Stimulated activated CD4-positive, alpha-beta T cell treated with anti-CD3 and anti-CD28 coated beads, Interleukin-2, amount 100 ng/mL, for 48 hours (primary cell): ENCODE measurements at regions not wholly inside any gene's neighbourhood (a gene's known extent, or its start where the extent isn't known, plus 50 kb on each side); places are given as distances from the start of the nearest gene placed in this dataset.
"Not testable (repeated sequence)": the region's sequence is repeated elsewhere in the genome, so short reads cannot be mapped to it uniquely, and the experiment has no call there.

Experiments used
- DNase-seq, 2 donors: peaks; one replicate each; pipeline ENCODE4 v3.0.0-alpha.2; 2020

DNA sequence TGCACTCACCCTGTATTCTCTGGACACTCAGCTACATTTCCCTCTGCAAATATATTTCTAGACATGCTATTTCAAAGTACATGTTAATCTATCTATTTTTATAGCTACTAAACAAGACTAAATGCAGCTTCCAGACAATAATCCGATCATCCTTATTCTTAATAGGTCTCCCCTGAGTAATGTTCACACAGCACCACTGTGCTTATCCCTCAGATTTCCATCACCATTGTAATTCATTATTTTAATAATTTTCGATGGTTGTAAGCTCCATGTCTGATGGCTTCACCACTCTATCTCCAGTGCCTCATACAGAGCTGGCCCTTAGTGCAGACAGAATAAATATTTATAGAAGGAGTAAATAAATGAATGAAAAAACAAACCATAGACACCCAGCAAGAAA is 117.5 kb downstream of the ANXA2 start:
- no peak for DNase-seq

DNA sequence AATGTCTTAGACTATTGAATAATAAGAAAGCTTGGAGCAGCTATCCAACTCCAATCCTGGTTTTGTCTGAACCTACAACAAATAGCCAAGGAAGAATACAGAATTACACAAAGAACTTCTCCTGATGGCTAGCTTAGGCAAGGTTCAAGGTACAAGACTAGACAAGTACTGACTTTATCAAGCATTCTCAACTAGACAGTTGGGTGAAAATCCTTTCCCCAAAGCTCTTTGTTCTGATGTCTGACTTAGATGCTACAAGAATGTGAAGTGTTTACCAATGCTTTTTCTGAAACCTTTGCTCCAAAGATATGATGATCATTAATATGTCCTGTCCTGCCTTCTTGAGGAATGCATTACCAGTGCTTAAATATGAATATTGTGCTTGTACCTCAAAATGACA is 113.8 kb downstream of the ANXA2 start:
- no peak for DNase-seq

DNA sequence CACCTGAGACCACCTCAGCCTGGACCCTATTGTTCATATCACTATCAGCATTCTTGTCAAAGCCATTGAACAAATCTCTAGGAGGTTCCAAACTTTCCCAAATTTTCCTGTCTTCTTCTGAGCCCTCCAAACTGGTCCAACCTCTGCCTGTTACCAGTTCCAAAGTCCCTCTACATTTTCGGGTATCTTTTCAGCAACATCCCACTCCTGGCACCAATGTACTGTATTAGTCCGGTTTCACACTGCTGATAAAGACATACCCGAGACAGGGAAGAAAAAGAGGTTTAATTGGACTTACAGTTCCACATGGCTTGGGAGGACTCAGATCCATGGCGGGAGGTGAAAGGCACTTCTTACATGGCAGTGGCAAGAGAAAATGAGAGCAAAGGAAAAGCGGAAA is 101.9 kb downstream of the ANXA2 start:
- not testable (repeated sequence) for DNase-seq

DNA sequence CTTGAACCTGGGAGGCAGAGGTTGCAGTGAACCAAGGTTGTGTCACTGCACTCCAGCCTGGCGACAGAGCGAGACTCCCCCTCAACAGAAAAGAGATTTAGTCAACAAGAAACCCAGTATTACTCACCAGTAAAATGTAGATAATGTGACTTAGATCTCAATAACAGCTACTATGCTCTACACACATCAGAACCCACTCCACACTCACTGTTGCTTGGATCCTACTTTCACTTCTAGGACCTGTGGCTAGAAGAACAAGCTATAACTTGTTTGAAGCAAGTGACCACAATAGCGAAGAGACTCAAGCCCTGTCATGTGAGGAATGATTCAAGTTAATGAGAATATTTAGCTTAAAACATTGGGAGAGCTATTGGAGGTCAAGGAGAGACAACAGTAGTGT is 100.7 kb downstream of the ANXA2 start:
- no peak for DNase-seq
